ENCODE measurements at regions not wholly inside any gene's neighbourhood (a gene's known extent, or its start where the extent isn't known, plus 50 kb on each side); places are given as distances from the start of the nearest gene placed in this dataset.

DNA sequence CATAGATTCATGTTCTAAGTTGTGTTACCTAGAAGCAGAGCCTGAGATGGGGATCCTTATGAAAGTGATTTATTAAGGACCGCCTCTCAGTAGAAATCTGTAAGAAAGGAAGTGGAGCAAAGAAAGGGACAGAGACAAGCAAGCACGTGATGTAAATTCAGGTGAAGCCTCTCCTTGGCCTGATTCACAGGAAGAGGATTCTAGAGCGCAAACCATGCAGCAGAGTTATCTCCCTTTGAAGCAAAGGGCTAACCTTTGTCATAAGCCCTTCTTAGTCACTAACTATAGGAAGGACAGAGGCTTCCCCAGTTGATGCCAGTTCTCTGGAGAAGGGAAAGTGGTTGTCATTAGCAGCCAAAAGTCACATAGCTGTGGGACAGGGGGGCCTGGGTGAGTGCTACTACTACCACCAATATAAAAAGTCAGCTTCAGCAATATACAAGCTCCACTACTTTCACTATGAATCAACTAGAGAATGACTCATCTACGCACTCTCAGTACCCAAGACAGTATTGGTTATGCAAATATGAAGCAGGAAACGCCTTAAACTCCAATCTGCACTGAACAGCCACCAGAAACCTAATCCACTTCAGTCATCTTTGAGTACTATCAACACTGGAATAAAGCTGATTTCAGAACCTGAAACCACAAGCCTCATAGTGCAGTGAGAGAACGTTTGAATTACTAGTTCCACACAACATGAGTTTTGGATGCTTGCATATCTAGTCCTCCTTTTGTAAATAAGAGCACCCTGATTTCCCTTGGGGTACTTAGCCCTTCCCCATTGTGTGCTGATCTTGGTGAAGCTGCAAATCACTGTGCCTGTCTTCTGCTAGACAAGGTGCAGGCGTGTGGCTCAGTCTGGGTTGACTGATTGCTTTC, 162.7 kb downstream of the ZNF608 start:
- TF ChIP-seq, protein P1, sequence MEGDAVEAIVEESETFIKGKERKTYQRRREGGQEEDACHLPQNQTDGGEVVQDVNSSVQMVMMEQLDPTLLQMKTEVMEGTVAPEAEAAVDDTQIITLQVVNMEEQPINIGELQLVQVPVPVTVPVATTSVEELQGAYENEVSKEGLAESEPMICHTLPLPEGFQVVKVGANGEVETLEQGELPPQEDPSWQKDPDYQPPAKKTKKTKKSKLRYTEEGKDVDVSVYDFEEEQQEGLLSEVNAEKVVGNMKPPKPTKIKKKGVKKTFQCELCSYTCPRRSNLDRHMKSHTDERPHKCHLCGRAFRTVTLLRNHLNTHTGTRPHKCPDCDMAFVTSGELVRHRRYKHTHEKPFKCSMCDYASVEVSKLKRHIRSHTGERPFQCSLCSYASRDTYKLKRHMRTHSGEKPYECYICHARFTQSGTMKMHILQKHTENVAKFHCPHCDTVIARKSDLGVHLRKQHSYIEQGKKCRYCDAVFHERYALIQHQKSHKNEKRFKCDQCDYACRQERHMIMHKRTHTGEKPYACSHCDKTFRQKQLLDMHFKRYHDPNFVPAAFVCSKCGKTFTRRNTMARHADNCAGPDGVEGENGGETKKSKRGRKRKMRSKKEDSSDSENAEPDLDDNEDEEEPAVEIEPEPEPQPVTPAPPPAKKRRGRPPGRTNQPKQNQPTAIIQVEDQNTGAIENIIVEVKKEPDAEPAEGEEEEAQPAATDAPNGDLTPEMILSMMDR (IDR thresholded peaks at IDR 0.05; ENCODE audit: low read depth, low read length), result no peak
- H3K4me3 ChIP-seq (ENCODE audit: low read depth, low read length), result no peak overlapping the region

DNA sequence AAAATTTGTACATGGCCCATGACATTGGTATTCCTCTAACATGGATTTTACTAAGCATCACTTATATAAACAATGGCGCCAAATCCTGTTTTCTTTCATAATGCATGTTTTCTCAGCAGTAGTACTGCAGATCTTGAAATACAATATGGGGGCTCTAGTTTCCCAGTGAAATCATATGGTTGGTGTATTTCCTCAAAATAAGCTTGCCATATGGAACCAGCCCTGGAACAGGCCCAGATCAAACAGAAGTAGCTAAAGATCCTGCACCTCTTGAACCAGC, 163.9 kb downstream of the ZNF608 start:
- no peak overlapping the region for H3K4me3 ChIP-seq (ENCODE audit: low read depth, low read length)
- TF ChIP-seq, protein P1 (IDR thresholded peaks at IDR 0.05; ENCODE audit: low read depth, low read length), result no peak

DNA sequence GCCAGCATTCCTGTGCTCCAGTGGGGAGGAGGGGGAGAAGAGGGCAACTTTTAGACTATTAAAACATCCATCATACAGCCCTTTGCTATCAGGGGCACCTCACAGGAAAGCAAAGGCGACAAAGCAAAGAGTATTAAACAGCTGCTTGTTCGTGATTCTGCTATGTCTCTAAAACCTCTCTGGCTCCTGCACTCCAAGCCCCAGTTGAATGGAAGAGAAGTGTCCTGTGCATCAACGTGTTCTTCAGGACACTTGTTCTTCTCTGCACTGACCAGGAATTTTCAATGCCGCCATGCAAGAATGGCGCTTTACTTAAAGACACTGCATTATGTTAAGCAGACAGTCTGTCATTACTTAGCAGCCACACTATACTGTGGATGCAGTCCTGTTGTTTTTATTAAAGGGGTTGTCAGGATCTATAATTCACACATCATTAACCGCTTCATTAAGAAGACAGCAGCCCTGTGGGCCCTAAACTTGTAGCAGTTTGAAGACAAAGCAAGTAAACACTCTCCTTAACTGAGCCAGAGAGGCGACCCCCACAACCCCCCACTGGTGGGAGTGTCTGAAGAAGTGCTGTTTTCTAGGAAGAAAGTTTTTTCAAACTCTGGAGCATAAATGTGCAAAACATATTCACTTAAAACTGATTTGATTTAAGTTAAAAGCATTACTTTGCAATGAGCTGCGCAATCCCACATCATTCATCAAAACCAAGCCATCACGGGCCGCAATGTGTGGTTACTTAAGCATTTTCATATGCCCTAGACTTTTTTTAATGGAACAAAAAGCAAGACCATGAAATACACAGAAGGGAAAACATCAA, 164.5 kb downstream of the ZNF608 start:
- H3K4me3 ChIP-seq (ENCODE audit: low read depth, low read length), result no peak overlapping the region
- TF ChIP-seq, protein P1 (IDR thresholded peaks at IDR 0.05; ENCODE audit: low read depth, low read length), result no peak

DNA sequence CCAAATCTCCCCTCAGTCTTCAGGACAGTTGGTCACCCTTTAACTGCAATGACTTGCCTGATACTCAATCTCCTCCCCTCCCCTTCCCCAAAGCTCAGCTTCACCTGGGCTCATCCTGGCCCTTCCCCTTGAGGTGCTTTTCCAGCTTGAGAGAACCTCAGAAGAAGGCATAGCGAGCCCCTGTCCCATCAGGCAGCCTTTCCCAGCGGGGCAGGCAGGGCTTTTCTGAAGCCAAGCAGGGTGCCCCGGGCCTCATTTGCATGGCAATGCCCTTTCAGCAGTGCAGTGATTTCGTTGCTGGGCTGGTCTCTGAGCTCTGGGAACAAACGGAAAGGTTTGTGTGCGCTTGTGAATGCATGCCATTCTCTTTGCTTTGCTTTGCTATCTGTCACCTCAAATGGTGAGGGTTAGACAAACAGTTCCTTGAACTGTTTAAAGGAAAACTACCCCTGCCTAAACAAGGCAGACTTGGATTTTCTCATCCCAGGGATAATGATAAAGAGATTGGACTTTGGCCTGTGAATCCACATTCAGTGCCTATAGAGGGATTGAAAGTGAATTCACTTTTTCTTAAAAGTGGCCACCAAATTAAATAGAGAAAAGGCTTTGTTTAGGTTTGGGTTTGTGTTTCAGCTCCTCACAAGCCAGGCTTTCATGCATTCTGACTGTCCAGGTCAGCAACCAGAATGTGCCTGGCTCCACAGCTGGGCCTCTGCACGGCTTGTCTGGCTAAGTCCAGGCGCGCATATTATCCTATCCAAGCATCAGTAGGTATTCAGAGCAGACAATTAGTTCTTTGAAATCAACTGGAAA, 165.3 kb downstream of the ZNF608 start:
- no peak overlapping the region for H3K4me3 ChIP-seq (ENCODE audit: low read depth, low read length)
- TF ChIP-seq, protein P1 (IDR thresholded peaks at IDR 0.05; ENCODE audit: low read depth, low read length), result no peak

DNA sequence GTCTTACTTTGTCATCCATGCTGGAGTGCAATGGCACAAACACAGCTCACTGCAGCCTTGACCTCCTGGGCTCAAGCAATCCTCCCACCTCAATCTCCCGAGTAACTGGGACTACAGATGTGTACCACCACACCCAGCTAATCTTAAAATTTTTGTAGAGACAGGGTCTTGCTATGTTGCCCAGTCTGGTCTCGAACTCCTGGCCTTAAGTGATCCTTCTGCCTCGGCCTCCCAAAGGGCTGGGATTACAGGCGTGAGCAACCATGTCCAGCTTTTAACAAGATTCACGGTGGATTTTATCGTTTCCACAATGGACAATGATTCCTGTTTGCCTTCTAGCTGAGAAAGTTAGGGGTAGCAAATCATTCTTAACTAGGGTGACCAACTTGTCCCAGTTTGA, 165.9 kb downstream of the ZNF608 start:
- TF ChIP-seq, protein P1 (IDR thresholded peaks at IDR 0.05; ENCODE audit: low read depth, low read length), result no peak

DNA sequence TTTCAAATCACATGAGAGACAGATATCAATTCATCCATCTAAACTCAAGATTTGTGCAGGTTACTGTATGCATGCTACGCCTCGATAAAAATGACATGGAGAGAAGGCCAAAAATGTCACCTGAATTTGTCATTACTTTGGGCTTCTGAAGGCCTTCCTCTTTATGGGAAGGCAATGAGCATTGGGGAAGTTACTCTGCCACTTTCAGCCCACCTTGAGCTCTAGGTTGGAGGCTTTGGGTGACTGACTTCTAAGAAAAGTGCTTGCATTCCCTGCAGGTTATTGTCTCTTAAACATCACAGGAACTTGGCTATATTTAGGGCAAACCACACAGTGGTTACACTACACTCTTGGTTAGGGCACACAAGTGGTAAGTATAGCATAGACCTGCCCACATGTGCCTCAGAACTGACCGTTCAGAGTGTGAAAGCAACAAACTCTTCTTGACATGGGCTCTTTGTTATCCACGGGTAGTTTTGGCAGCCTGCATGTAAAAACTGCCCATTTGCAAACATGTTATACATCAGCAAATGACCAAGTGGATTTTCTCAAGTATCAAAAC, 169.5 kb downstream of the ZNF608 start:
- TF ChIP-seq, protein P1 (IDR thresholded peaks at IDR 0.05; ENCODE audit: low read depth, low read length), result no peak
- no peak overlapping the region for H3K4me3 ChIP-seq (ENCODE audit: low read depth, low read length)

More for the DNA sequence above, 165.9 kb downstream of the ZNF608 start:
- no peak overlapping the region for H3K4me3 ChIP-seq (ENCODE audit: low read depth, low read length)

Measured in WI38 (cell line).